ENCODE measurements at regions not wholly inside any gene's neighbourhood (a gene's known extent, or its start where the extent isn't known, plus 50 kb on each side); places are given as distances from the start of the nearest gene placed in this dataset.

DNA sequence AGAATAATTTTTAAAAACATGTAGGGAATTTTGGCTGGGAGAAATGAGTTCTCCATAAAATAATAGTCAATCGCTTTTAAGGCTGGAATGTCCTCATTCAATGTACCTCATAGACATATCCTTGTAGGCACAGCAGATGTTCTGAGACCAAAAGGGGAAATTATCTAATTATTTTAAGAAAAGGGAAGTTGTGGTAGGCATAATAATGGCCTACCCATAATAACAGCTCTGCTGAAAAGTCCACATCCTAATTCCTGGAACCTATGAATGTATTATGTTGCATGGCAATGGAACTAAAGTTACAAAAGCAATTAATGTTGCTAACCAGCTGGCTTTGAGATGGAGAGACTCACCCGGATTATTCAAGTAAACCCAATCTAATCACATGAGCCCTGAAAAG is 216.1 kb downstream of the TRIM36 start:
- no peak overlapping the region for H3K9ac ChIP-seq
- Mint-ChIP-seq H3K4me1 (no peaks in the 10 kb centered on the region), H3K36me3 (no peaks in the 10 kb centered on the region), H3K27ac (no peak overlapping the region), H3K9me3 (no peaks in the 10 kb centered on the region), H3K27me3 (ENCODE audit: insufficient read depth, low read depth) (no peaks in the 10 kb centered on the region), H3K4me3 (no peak overlapping the region)
- H3K79me2 ChIP-seq (ENCODE audit: low read depth) = no peaks in the 10 kb centered on the region
- no peaks in the 10 kb centered on the region for H3K36me3 ChIP-seq
- H3K4me3 ChIP-seq = no peak overlapping the region
- H3K27ac ChIP-seq = no peak overlapping the region
- H3K4me2 ChIP-seq = no peak overlapping the region
- DNase-seq (ENCODE audit: low spot score) = no peak
- H3K4me1 ChIP-seq = no peaks in the 10 kb centered on the region
- no peaks in the 10 kb centered on the region for H3K27me3 ChIP-seq
- H4K20me1 ChIP-seq (ENCODE audit: low read depth) = no peaks in the 10 kb centered on the region
- H3F3A ChIP-seq (ENCODE audit: low read depth) = no peaks in the 10 kb centered on the region
- H2AFZ ChIP-seq (replicated peaks) = no peak overlapping the region
- H3K9me3 ChIP-seq (ENCODE audit: low read depth) = no peaks in the 10 kb centered on the region
- TF ChIP-seq, protein P1, sequence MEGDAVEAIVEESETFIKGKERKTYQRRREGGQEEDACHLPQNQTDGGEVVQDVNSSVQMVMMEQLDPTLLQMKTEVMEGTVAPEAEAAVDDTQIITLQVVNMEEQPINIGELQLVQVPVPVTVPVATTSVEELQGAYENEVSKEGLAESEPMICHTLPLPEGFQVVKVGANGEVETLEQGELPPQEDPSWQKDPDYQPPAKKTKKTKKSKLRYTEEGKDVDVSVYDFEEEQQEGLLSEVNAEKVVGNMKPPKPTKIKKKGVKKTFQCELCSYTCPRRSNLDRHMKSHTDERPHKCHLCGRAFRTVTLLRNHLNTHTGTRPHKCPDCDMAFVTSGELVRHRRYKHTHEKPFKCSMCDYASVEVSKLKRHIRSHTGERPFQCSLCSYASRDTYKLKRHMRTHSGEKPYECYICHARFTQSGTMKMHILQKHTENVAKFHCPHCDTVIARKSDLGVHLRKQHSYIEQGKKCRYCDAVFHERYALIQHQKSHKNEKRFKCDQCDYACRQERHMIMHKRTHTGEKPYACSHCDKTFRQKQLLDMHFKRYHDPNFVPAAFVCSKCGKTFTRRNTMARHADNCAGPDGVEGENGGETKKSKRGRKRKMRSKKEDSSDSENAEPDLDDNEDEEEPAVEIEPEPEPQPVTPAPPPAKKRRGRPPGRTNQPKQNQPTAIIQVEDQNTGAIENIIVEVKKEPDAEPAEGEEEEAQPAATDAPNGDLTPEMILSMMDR (IDR thresholded peaks at IDR 0.05) = no peak
- TF ChIP-seq EZH2phosphoT487 (IDR thresholded peaks at IDR 0.05) (no peak), EZH2 (IDR thresholded peaks at IDR 0.05) (no peak)

GRCh38 chr5:114952876-114953275 is 216.8 kb downstream of the TRIM36 start:
- no peaks in the 10 kb centered on the region for H3K4me1 ChIP-seq
- no peak for TF ChIP-seq EZH2phosphoT487 (IDR thresholded peaks at IDR 0.05)
- TF ChIP-seq, protein P1 (IDR thresholded peaks at IDR 0.05) = no peak
- TF ChIP-seq EZH2 (IDR thresholded peaks at IDR 0.05) = no peak
- no peak overlapping the region for H3K27ac Mint-ChIP-seq

DNA sequence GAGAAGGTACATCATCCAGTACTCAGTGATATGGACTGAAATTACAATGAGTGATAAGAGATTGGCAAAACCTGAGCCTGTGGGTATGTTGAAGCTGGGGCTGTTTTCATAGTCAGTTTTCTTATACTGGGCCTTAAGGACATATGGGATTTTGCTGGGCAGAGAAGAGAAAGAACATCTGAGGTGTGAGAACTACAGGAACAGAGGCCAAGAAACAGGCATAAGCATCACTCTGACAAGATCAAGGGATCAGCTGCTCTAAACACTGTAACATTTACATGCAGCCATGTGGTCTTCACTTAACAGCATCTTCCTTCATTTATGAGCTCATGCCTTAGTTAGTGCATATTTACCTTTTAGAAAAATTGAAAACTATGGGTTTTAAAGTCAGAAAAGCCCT is 220.0 kb downstream of the TRIM36 start:
- Mint-ChIP-seq H3K27me3 (ENCODE audit: insufficient read depth, low read depth) (peaks cover 2% of the 10 kb centered on the region), H3K4me1 (no peaks in the 10 kb centered on the region), H3K36me3 (no peaks in the 10 kb centered on the region), H3K27ac (no peak overlapping the region), H3K4me3 (no peak overlapping the region), H3K9me3 (no peaks in the 10 kb centered on the region)
- no peaks in the 10 kb centered on the region for H3K79me2 ChIP-seq (ENCODE audit: low read depth)
- H3K36me3 ChIP-seq = no peaks in the 10 kb centered on the region
- H3K4me1 ChIP-seq = no peaks in the 10 kb centered on the region
- no peaks in the 10 kb centered on the region for H3K9me3 ChIP-seq (ENCODE audit: low read depth)
- no peak overlapping the region for H3K4me3 ChIP-seq
- TF ChIP-seq, protein P1 (IDR thresholded peaks at IDR 0.05) = no peak
- no peak for TF ChIP-seq EZH2 (IDR thresholded peaks at IDR 0.05)
- TF ChIP-seq EZH2phosphoT487 (IDR thresholded peaks at IDR 0.05) = no peak
- no peaks in the 10 kb centered on the region for H3K27me3 ChIP-seq
- no peak overlapping the region for H3K4me2 ChIP-seq
- no peak overlapping the region for H2AFZ ChIP-seq (replicated peaks)
- no peaks in the 10 kb centered on the region for H4K20me1 ChIP-seq (ENCODE audit: low read depth)
- H3F3A ChIP-seq (ENCODE audit: low read depth) = no peaks in the 10 kb centered on the region
- DNase-seq (ENCODE audit: low spot score) = no peak
- no peak overlapping the region for H3K27ac ChIP-seq
- H3K9ac ChIP-seq = no peak overlapping the region

More at GRCh38 chr5:114952876-114953275, 216.8 kb downstream of the TRIM36 start:
- H3K27me3 Mint-ChIP-seq (ENCODE audit: insufficient read depth, low read depth) = no peaks in the 10 kb centered on the region
- H3K36me3 Mint-ChIP-seq = no peaks in the 10 kb centered on the region
- H3K27ac ChIP-seq = no peak overlapping the region
- H3K4me2 ChIP-seq = no peak overlapping the region
- no peaks in the 10 kb centered on the region for H3K9me3 ChIP-seq (ENCODE audit: low read depth)
- H3K4me1 Mint-ChIP-seq = no peaks in the 10 kb centered on the region
- no peaks in the 10 kb centered on the region for H3K79me2 ChIP-seq (ENCODE audit: low read depth)
- no peaks in the 10 kb centered on the region for H3K36me3 ChIP-seq
- no peak overlapping the region for H3K9ac ChIP-seq
- H3K27me3 ChIP-seq = no peaks in the 10 kb centered on the region
- H3K9me3 Mint-ChIP-seq = no peaks in the 10 kb centered on the region
- DNase-seq (ENCODE audit: low spot score) = no peak
- H3F3A ChIP-seq (ENCODE audit: low read depth) = no peaks in the 10 kb centered on the region
- no peak overlapping the region for H3K4me3 ChIP-seq
- H4K20me1 ChIP-seq (ENCODE audit: low read depth) = no peaks in the 10 kb centered on the region
- no peak overlapping the region for H3K4me3 Mint-ChIP-seq
- H2AFZ ChIP-seq (replicated peaks) = no peak overlapping the region
